Fibroblast of lung (primary cell): ENCODE measurements at regions not wholly inside any gene's neighbourhood (a gene's known extent, or its start where the extent isn't known, plus 50 kb on each side); places are given as distances from the start of the nearest gene placed in this dataset.

Source experiments
- DNase-seq, 2 donors: peaks; one replicate each; pipeline versions ENCODE4 v3.0.0 to v3.0.0-alpha.2; 2010; ENCODE audit warnings: low read depth in 2 of 2
- H2AFZ ChIP-seq: 2 replicates; pipeline ENCODE4 v1.5.1; 2012; ENCODE audit warnings: low read length, control low read depth, inconsistent platforms
- H3K27ac ChIP-seq: 2 replicates; pipeline ENCODE4 v1.5.1; 2011; ENCODE audit warnings: low read length, control low read depth; ENCODE audit not compliant: insufficient read depth
- H3K27me3 ChIP-seq: 2 replicates; pipeline ENCODE4 v1.5.1; 2011; ENCODE audit warnings: mild to moderate bottlenecking, low read length; ENCODE audit not compliant: control insufficient read depth, insufficient read depth
- H3K36me3 ChIP-seq: 2 replicates; pipeline ENCODE4 v1.5.1; 2011; ENCODE audit warnings: low read length; ENCODE audit not compliant: control insufficient read depth, insufficient read depth
- H3K4me1 ChIP-seq: 2 replicates; pipeline ENCODE4 v1.5.1; 2011; ENCODE audit warnings: low read length; ENCODE audit not compliant: control insufficient read depth, insufficient read depth; ENCODE audit errors: extremely low read depth
- H3K4me2 ChIP-seq: 2 replicates; pipeline ENCODE4 v1.5.1; 2011; ENCODE audit warnings: low read length, control low read depth; ENCODE audit not compliant: insufficient read depth; ENCODE audit errors: extremely low read depth
- H3K4me3 ChIP-seq, 4 experiments: fragments of 200-600 bp in 1 of 4; sonication (generic) in 1 of 4; replicated peaks in 1 of 4; 2 replicates each; pipeline ENCODE4 v1.5.1; 2011 to 2016; ENCODE audit warnings: low read length in 4 of 4, low read depth in 3 of 4, mild to moderate bottlenecking in 3 of 4, control low read depth in 2 of 4, inconsistent platforms in 1 of 4, mixed read lengths in 1 of 4; ENCODE audit not compliant: insufficient read depth in 1 of 4; ENCODE audit errors: control extremely low read depth in 1 of 4
- H3K79me2 ChIP-seq: 2 replicates; pipeline ENCODE4 v1.5.1; 2012; ENCODE audit warnings: mild to moderate bottlenecking, low read length, inconsistent platforms; ENCODE audit not compliant: control insufficient read depth, insufficient read depth
- H3K9ac ChIP-seq: 2 replicates; pipeline ENCODE4 v1.5.1; 2011; ENCODE audit warnings: mild to moderate bottlenecking, low read length, control low read depth; ENCODE audit not compliant: insufficient read depth
- H3K9me3 ChIP-seq: 2 replicates; pipeline ENCODE4 v1.5.1; 2012; ENCODE audit warnings: low read depth, low read length; ENCODE audit not compliant: control insufficient read depth, insufficient read depth
- H4K20me1 ChIP-seq: 2 replicates; pipeline ENCODE4 v1.5.1; 2011; ENCODE audit warnings: low read length; ENCODE audit not compliant: control insufficient read depth, insufficient read depth; ENCODE audit errors: extremely low read depth
- EZH2 ChIP-seq: IDR thresholded peaks from 2 replicates; pipeline ENCODE4 v1.5.1; 2012; ENCODE audit warnings: low read length, control low read depth, mild to moderate bottlenecking; ENCODE audit errors: missing control alignments
- TF ChIP-seq, protein P1 (sequence below), 2 donors: IDR thresholded peaks in 1 of 2; conservative IDR thresholded peaks in 1 of 2; 1 replicate in 1 of 2; 2 replicates in 1 of 2; pipeline ENCODE4 v1.5.1; 2011 to 2012; ENCODE audit warnings: low read length in 2 of 2, control low read depth in 1 of 2, inconsistent platforms in 1 of 2, low read depth in 1 of 2, mild to moderate bottlenecking in 1 of 2

DNA sequence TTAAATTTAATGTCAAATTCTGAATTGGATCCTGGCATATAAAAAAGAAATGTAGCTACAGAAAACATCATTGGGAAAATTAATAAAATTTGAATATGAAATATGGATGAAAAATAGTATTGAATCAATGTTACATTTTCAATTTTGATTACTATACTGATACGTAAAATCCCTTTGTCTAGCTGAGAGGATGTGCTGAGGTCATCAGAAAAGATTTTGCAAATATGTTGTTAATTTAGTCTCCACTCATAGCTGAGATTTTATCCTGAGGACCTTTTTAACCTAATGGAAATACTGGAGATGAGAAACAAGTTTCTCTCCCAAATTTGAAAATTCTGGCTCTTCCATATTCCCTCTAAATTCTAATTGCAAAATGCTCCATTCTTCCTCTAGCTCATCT, 84.4 kb upstream of the ADAMTS16 start:
- no peak overlapping the region for H3K9ac ChIP-seq
- H3K36me3 ChIP-seq, result no peaks in the 10 kb centered on the region
- TF ChIP-seq, protein P1, sequence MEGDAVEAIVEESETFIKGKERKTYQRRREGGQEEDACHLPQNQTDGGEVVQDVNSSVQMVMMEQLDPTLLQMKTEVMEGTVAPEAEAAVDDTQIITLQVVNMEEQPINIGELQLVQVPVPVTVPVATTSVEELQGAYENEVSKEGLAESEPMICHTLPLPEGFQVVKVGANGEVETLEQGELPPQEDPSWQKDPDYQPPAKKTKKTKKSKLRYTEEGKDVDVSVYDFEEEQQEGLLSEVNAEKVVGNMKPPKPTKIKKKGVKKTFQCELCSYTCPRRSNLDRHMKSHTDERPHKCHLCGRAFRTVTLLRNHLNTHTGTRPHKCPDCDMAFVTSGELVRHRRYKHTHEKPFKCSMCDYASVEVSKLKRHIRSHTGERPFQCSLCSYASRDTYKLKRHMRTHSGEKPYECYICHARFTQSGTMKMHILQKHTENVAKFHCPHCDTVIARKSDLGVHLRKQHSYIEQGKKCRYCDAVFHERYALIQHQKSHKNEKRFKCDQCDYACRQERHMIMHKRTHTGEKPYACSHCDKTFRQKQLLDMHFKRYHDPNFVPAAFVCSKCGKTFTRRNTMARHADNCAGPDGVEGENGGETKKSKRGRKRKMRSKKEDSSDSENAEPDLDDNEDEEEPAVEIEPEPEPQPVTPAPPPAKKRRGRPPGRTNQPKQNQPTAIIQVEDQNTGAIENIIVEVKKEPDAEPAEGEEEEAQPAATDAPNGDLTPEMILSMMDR (conservative IDR thresholded peaks at IDR 0.05 in 1 of 2, IDR thresholded peaks at IDR 0.05 in 1 of 2; ENCODE audit: low read depth in 1 of 2, low read length in 2 of 2), result no peak
- no peak for TF ChIP-seq EZH2

GRCh38 chr5:5061836-5062235, 78.3 kb upstream of the ADAMTS16 start:
- TF ChIP-seq, protein P1 (conservative IDR thresholded peaks at IDR 0.05 in 1 of 2, IDR thresholded peaks at IDR 0.05 in 1 of 2; ENCODE audit: low read depth in 1 of 2, low read length in 2 of 2), result no peak
- TF ChIP-seq EZH2, result no peak
- no peaks in the 10 kb centered on the region for H4K20me1 ChIP-seq
- no peaks in the 10 kb centered on the region for H3K79me2 ChIP-seq
- H3K9ac ChIP-seq, result no peak overlapping the region
- no peak overlapping the region for H2AFZ ChIP-seq
- H3K4me3 ChIP-seq, result no peak overlapping the region
- no peak for DNase-seq
- H3K27ac ChIP-seq, result no peak overlapping the region
- no peaks in the 10 kb centered on the region for H3K4me1 ChIP-seq
- no peaks in the 10 kb centered on the region for H3K36me3 ChIP-seq
- H3K4me2 ChIP-seq, result no peak overlapping the region
- no peaks in the 10 kb centered on the region for H3K27me3 ChIP-seq
- no peaks in the 10 kb centered on the region for H3K9me3 ChIP-seq

More for the DNA sequence above, 84.4 kb upstream of the ADAMTS16 start:
- Histone ChIP-seq H3K4me3 (no peak overlapping the region), H3K9me3 (no peaks in the 10 kb centered on the region), H3K4me1 (no peaks in the 10 kb centered on the region), H3K27me3 (no peaks in the 10 kb centered on the region), H3K4me2 (no peak overlapping the region), H2AFZ (no peak overlapping the region), H3K79me2 (no peaks in the 10 kb centered on the region), H4K20me1 (no peaks in the 10 kb centered on the region), H3K27ac (no peak overlapping the region)
- no peak for DNase-seq

- Histone ChIP-seq H3K4me1 (no peaks in the 10 kb centered on the region), H3K27ac (no peak overlapping the region), H3K9me3 (no peaks in the 10 kb centered on the region), H3K4me2 (no peak overlapping the region), H3K27me3 (no peaks in the 10 kb centered on the region), H3K4me3 (no peak overlapping the region), H3K79me2 (no peaks in the 10 kb centered on the region), H2AFZ (no peak overlapping the region), H3K9ac (no peak overlapping the region), H3K36me3 (no peaks in the 10 kb centered on the region), H4K20me1 (no peaks in the 10 kb centered on the region)
- no peak for DNase-seq
- TF ChIP-seq, protein P1 (conservative IDR thresholded peaks at IDR 0.05 in 1 of 2, IDR thresholded peaks at IDR 0.05 in 1 of 2; ENCODE audit: low read depth in 1 of 2, low read length in 2 of 2), result no peak
- no peak for TF ChIP-seq EZH2
Measured at GRCh38 chr5:5062525-5063302, 77.4 kb upstream of the ADAMTS16 start.
